H1 (cell line): ENCODE measurements at regions not wholly inside any gene's neighbourhood (a gene's known extent, or its start where the extent isn't known, plus 50 kb on each side); places are given as distances from the start of the nearest gene placed in this dataset.

Experiments
- CTCF ChIA-PET: fragments of 300-600 bp; sonication (Branson Sonifier 250); formaldehyde crosslinking; loops from one replicate; lab custom pipeline; 2021; ENCODE audit not compliant: partially characterized antibody; lab: Charles Lee
- POLR2A ChIA-PET: fragments of 300-600 bp; sonication (Branson Sonifier 250); formaldehyde crosslinking; loops from one replicate; lab custom pipeline; 2021; ENCODE audit warnings: inconsistent platforms; ENCODE audit not compliant: partially characterized antibody; lab: Charles Lee
- DNase-seq, 2 experiments: peaks; one replicate each; pipeline versions ENCODE4 v3.0.0 to v3.0.0-alpha.2; 2010 to 2022; ENCODE audit warnings: low spot score in 2 of 2, low read depth in 1 of 2, mixed read lengths in 1 of 2
- FAIRE-seq: peaks from 2 replicates; lab custom pipeline; 2011; peaks lifted over from hg19 to GRCh38; lab: Jason Lieb, UNC
- H2AFZ ChIP-seq: 2 replicates; pipeline ENCODE4 v1.8.1; 2012; ENCODE audit warnings: low read length, inconsistent platforms
- H2AK5ac ChIP-seq: 2 replicates; pipeline ENCODE4 v1.6.1; 2013; ENCODE audit warnings: low read depth, low read length
- H2BK120ac ChIP-seq: replicated peaks from 2 replicates; pipeline ENCODE3; 2013; ENCODE audit warnings: low read depth, low read length, inconsistent platforms
- H2BK12ac ChIP-seq: 2 replicates; pipeline ENCODE4 v1.6.1; 2013; ENCODE audit warnings: low read depth, low read length
- H2BK15ac ChIP-seq: 2 replicates; pipeline ENCODE4 v1.6.1; 2013; ENCODE audit warnings: low read length
- H2BK20ac ChIP-seq: 2 replicates; pipeline ENCODE4 v1.6.1; 2013; ENCODE audit warnings: low read length
- H2BK5ac ChIP-seq: 2 replicates; pipeline ENCODE4 v1.6.1; 2013; ENCODE audit warnings: low read depth, low read length
- H3K14ac ChIP-seq: 2 replicates; pipeline ENCODE4 v1.6.1; 2013; ENCODE audit warnings: inconsistent platforms; ENCODE audit not compliant: insufficient read length
- H3K18ac ChIP-seq: 2 replicates; pipeline ENCODE4 v1.6.1; 2013; ENCODE audit warnings: low read length; ENCODE audit errors: extremely low read depth
- H3K23ac ChIP-seq: 2 replicates; pipeline ENCODE4 v1.6.1; 2013; ENCODE audit warnings: inconsistent platforms; ENCODE audit not compliant: insufficient read length
- H3K23me2 ChIP-seq: 2 replicates; pipeline ENCODE4 v1.6.1; 2013; ENCODE audit warnings: low read depth, low read length
- H3K27ac ChIP-seq: 2 replicates; pipeline ENCODE4 v1.6.1; 2011; ENCODE audit warnings: low read depth, low read length, inconsistent platforms
- H3K27me3 ChIP-seq, 4 experiments: replicated peaks in 1 of 4; 1 replicate in 1 of 4; 2 replicates in 3 of 4; pipeline versions ENCODE4 v1.6.1 to v1.8.1; 2011 to 2013; ENCODE audit warnings: low read length in 3 of 4, mild to moderate bottlenecking in 3 of 4, inconsistent platforms in 2 of 4, mixed read lengths in 2 of 4, moderate library complexity in 1 of 4; ENCODE audit not compliant: control insufficient read depth in 3 of 4, insufficient read depth in 3 of 4; ENCODE audit errors: extremely low read depth in 1 of 4
- H3K36me3 ChIP-seq, 4 experiments: 2 replicates each; pipeline versions ENCODE4 v1.6.1 to v1.8.1; 2011 to 2013; ENCODE audit warnings: mild to moderate bottlenecking in 4 of 4, low read length in 3 of 4, moderate library complexity in 2 of 4, control low read depth in 1 of 4, inconsistent platforms in 1 of 4; ENCODE audit not compliant: insufficient read depth in 4 of 4, control insufficient read depth in 2 of 4
- H3K4ac ChIP-seq: replicated peaks from 2 replicates; pipeline ENCODE3; 2013; ENCODE audit warnings: low read length, low read depth, mixed read lengths, inconsistent platforms; ENCODE audit not compliant: insufficient read length
- H3K4me1 ChIP-seq, 4 experiments: replicated peaks in 1 of 4; 1 replicate in 1 of 4; 2 replicates in 3 of 4; pipeline versions ENCODE4 v1.6.1 to v1.8.1; 2011 to 2013; ENCODE audit warnings: low read length in 3 of 4, inconsistent platforms in 2 of 4, mixed read lengths in 1 of 4; ENCODE audit not compliant: insufficient read depth in 4 of 4, control insufficient read depth in 3 of 4
- H3K4me2 ChIP-seq, 2 experiments: 2 replicates each; pipeline versions ENCODE4 v1.6.1 to v1.8.1; 2011 to 2013; ENCODE audit warnings: low read depth in 2 of 2, low read length in 2 of 2, control low read depth in 1 of 2, inconsistent platforms in 1 of 2, mild to moderate bottlenecking in 1 of 2; ENCODE audit not compliant: insufficient read depth in 1 of 2
- H3K4me3 ChIP-seq, 4 experiments: fragments of 200-600, 300-600 bp in 1 of 4; sonication (generic), shearing (Covaris generic), sonication (Bioruptor Twin) in 1 of 4; 2 replicates each; pipeline versions ENCODE4 v1.5.1 to v1.8.1; 2011 to 2016; ENCODE audit warnings: low read length in 4 of 4, low read depth in 3 of 4, control low read depth in 2 of 4, inconsistent platforms in 2 of 4, mild to moderate bottlenecking in 2 of 4, mixed read lengths in 1 of 4, moderate library complexity in 1 of 4; ENCODE audit not compliant: insufficient read depth in 2 of 4; ENCODE audit errors: extremely low read depth in 1 of 4
- H3K56ac ChIP-seq: replicated peaks from 2 replicates; pipeline ENCODE3; 2013; ENCODE audit warnings: low read depth, mild to moderate bottlenecking, mixed read lengths, low read length, inconsistent platforms; ENCODE audit not compliant: insufficient read length
- H3K79me1 ChIP-seq: 2 replicates; pipeline ENCODE4 v1.6.1; 2013; ENCODE audit warnings: low read depth, low read length, control low read depth
- H3K79me2 ChIP-seq, 2 experiments: 2 replicates each; pipeline versions ENCODE4 v1.6.1 to v1.8.1; 2012 to 2013; ENCODE audit warnings: low read length in 2 of 2, mild to moderate bottlenecking in 2 of 2, inconsistent platforms in 1 of 2; ENCODE audit not compliant: insufficient read depth in 2 of 2, control insufficient read depth in 1 of 2
- H3K9ac ChIP-seq, 4 experiments: replicated peaks in 1 of 4; 1 replicate in 1 of 4; 2 replicates in 3 of 4; pipeline versions ENCODE4 v1.6.1 to v1.8.1; 2011 to 2013; ENCODE audit warnings: low read depth in 3 of 4, low read length in 3 of 4, control low read depth in 2 of 4, mild to moderate bottlenecking in 2 of 4, moderate library complexity in 2 of 4, inconsistent platforms in 1 of 4; ENCODE audit errors: extremely low read depth in 1 of 4
- H3K9me3 ChIP-seq, 2 experiments: 2 replicates each; pipeline versions ENCODE4 v1.6.1 to v1.8.1; 2012 to 2013; ENCODE audit warnings: mild to moderate bottlenecking in 2 of 2, moderate library complexity in 2 of 2, control low read depth in 1 of 2, inconsistent platforms in 1 of 2, low read depth in 1 of 2, low read length in 1 of 2, mixed read lengths in 1 of 2; ENCODE audit not compliant: insufficient read depth in 2 of 2
- H4K20me1 ChIP-seq, 2 experiments: replicated peaks in 1 of 2; 2 replicates each; pipeline versions ENCODE3 to v1.8.1; 2011 to 2013; ENCODE audit warnings: inconsistent platforms in 2 of 2, low read length in 2 of 2, mild to moderate bottlenecking in 1 of 2; ENCODE audit not compliant: insufficient read depth in 2 of 2, control insufficient read depth in 1 of 2
- H4K5ac ChIP-seq: 2 replicates; pipeline ENCODE4 v1.6.1; 2013; ENCODE audit warnings: low read length, low read depth, mixed read lengths, inconsistent platforms; ENCODE audit not compliant: insufficient read length
- H4K8ac ChIP-seq: 2 replicates; pipeline ENCODE4 v1.8.0; 2013; ENCODE audit warnings: mild to moderate bottlenecking, moderate library complexity, low read length, inconsistent platforms; ENCODE audit not compliant: insufficient read depth; ENCODE audit errors: extremely low read depth
- H4K91ac ChIP-seq: replicated peaks from 2 replicates; pipeline ENCODE3; 2013; ENCODE audit warnings: low read length, mixed read lengths, inconsistent platforms; ENCODE audit not compliant: insufficient read length
- ASH2L ChIP-seq: fragments of 200-600, 300-600 bp; sonication (generic); IDR thresholded peaks from one replicate; pipeline ENCODE4 v1.7.1; 2017; ENCODE audit warnings: low read length
- BACH1 ChIP-seq: IDR thresholded peaks from 2 replicates; pipeline ENCODE4 v1.6.1; 2012; ENCODE audit warnings: low read length, improper control_type of control experiment
- BCL11A ChIP-seq, 2 experiments: IDR thresholded peaks; one replicate each; pipeline ENCODE4 v1.6.1; 2011; ENCODE audit warnings: low read depth in 2 of 2, low read length in 2 of 2, mild to moderate bottlenecking in 2 of 2
- BRCA1 ChIP-seq: IDR thresholded peaks from 2 replicates; pipeline ENCODE4 v1.6.1; 2012; ENCODE audit warnings: low read depth, low read length, improper control_type of control experiment
- CTBP2 ChIP-seq: IDR thresholded peaks from 2 replicates; pipeline ENCODE4 v1.7.0; 2011; ENCODE audit warnings: borderline replicate concordance, mild to moderate bottlenecking, moderate library complexity, mixed read lengths, low read length; ENCODE audit not compliant: insufficient read depth, insufficient read length
- E2F6 ChIP-seq: IDR thresholded peaks from 2 replicates; pipeline ENCODE4 v1.6.1; 2012; ENCODE audit warnings: inconsistent platforms
- JUND ChIP-seq: IDR thresholded peaks from 2 replicates; pipeline ENCODE4 v1.6.1; 2011; ENCODE audit warnings: mild to moderate bottlenecking, improper control_type of control experiment, low read length
- KDM4A ChIP-seq: IDR thresholded peaks from one replicate; pipeline ENCODE4 v1.7.1; 2012; ENCODE audit warnings: low read depth, mild to moderate bottlenecking, moderate library complexity, low read length, inconsistent platforms; ENCODE audit not compliant: severe bottlenecking
- KDM5A ChIP-seq: fragments of 200-600 bp; IDR thresholded peaks from 2 replicates; pipeline ENCODE4 v1.7.1; 2012; ENCODE audit warnings: mild to moderate bottlenecking, low read length, inconsistent platforms, mixed read lengths
- RXRA ChIP-seq: IDR thresholded peaks from 2 replicates; pipeline ENCODE4 v1.6.1; 2011; ENCODE audit warnings: low read depth, mild to moderate bottlenecking, low read length, moderate library complexity; ENCODE audit not compliant: insufficient read depth
- SIN3A ChIP-seq, 2 experiments: IDR thresholded peaks in 1 of 2; conservative IDR thresholded peaks in 1 of 2; 2 replicates each; pipeline ENCODE4 v1.6.1; 2011 to 2012; ENCODE audit warnings: low read length in 2 of 2, improper control_type of control experiment in 1 of 2, low read depth in 1 of 2, mild to moderate bottlenecking in 1 of 2
- SP1 ChIP-seq: IDR thresholded peaks from 2 replicates; pipeline ENCODE4 v1.6.1; 2011; ENCODE audit warnings: low read depth, low read length
- SUZ12 ChIP-seq: fragments of 200-600 bp; sonication (generic); IDR thresholded peaks from 2 replicates; pipeline ENCODE4 v1.6.1; 2012; ENCODE audit warnings: mild to moderate bottlenecking, inconsistent platforms, low read length, moderate library complexity, mixed read lengths
- YY1 ChIP-seq: IDR thresholded peaks from 2 replicates; pipeline ENCODE4 v1.6.1; 2011; ENCODE audit warnings: low read depth, mild to moderate bottlenecking, low read length
- ZNF274 ChIP-seq: IDR thresholded peaks from 2 replicates; pipeline ENCODE4 v1.7.0; 2012; ENCODE audit warnings: low read length, borderline replicate concordance; ENCODE audit errors: extremely low read depth
- WGBS, 2 experiments: shearing (Covaris generic) in 1 of 2; methylation state at CpG; one replicate each; pipeline versions ENCODE4 v1.1.6 to v1.1.7; 2013 to 2015; ENCODE audit warnings: low lambda C conversion rate in 2 of 2, mixed read lengths in 2 of 2, inconsistent platforms in 1 of 2, low coverage in 1 of 2, missing lambda C conversion rate in 1 of 2; ENCODE audit not compliant: insufficient replicate concordance in 2 of 2, insufficient coverage in 1 of 2, insufficient read length in 1 of 2; ENCODE audit errors: extremely low coverage in 1 of 2, missing lambda C conversion rate in 1 of 2; 5-methylcytosine and 5-hydroxymethylcytosine counted together

GRCh38 chrX:36573720-36574119 is 434.4 kb upstream of the FAM47C start:
- Histone ChIP-seq H3K27ac (no peak overlapping the region), H3K56ac (no peak overlapping the region), H2BK15ac (no peak overlapping the region), H3K14ac (no peak overlapping the region), H3K23ac (no peak overlapping the region), H3K79me2 (no peaks in the 10 kb centered on the region), H4K20me1 (no peaks in the 10 kb centered on the region), H2AK5ac (no peak overlapping the region), H3K4ac (no peak overlapping the region), H2BK5ac (no peak overlapping the region), H2AFZ (no peak overlapping the region), H3K36me3 (no peaks in the 10 kb centered on the region), H3K4me3 (no peak overlapping the region), H4K91ac (no peak overlapping the region), H2BK12ac (no peak overlapping the region), H3K9ac (no peak overlapping the region), H3K18ac (no peak overlapping the region), H4K5ac (no peak overlapping the region), H3K9me3 (no peaks in the 10 kb centered on the region), H3K23me2 (no peaks in the 10 kb centered on the region), H2BK20ac (no peak overlapping the region), H3K79me1 (no peaks in the 10 kb centered on the region), H3K27me3 (no peaks in the 10 kb centered on the region), H3K4me2 (no peak overlapping the region), H4K8ac (no peak overlapping the region), H2BK120ac (no peak overlapping the region), H3K4me1 (no peaks in the 10 kb centered on the region)
- ChIA-PET CTCF (interaction anchor here (0.7 kb wide), 1 partner anchor 111 kb away, joined by 3 read pairs; no protein-coding TSS in a partner anchor), POLR2A (no interaction called here)
- 84% methylated on average over 2 of the region's 2 CpGs; no CpG with 5 or more reads in 1 of the 2 experiments for WGBS, 2 experiments
- DNase-seq (no peak), FAIRE-seq (no peak)
- TF ChIP-seq JUND (no peak), SIN3A (conservative IDR thresholded peaks at IDR 0.05 in 1 of 2, IDR thresholded peaks at IDR 0.05 in 1 of 2; ENCODE audit: low read depth in 1 of 2, low read length in 2 of 2) (no peak), YY1 (no peak), SP1 (no peak), SUZ12 (no peak), KDM4A (no peak), BACH1 (no peak), ZNF274 (no peak), ASH2L (no peak), E2F6 (no peak), RXRA (no peak), BCL11A (IDR thresholded peaks at IDR 0.05; ENCODE audit: low read depth in 2 of 2, low read length in 2 of 2) (no peak), KDM5A (no peak), BRCA1 (no peak), CTBP2 (no peak)
